Left ventricle myocardium inferior (tissue), 1 donor: ENCODE measurements at regions not wholly inside any gene's neighbourhood (a gene's known extent, or its start where the extent isn't known, plus 50 kb on each side); places are given as distances from the start of the nearest gene placed in this dataset.

Experiments used
- DNase-seq: peaks from one replicate; pipeline ENCODE4 v3.0.0-alpha.2; 2020
- H3K27ac ChIP-seq: fragments of 200-600 bp; replicated peaks from 2 replicates; pipeline ENCODE4 v1.8.0; 2021
- H3K27me3 ChIP-seq: fragments of 200-600 bp; 2 replicates; pipeline ENCODE4 v1.8.0; 2021; ENCODE audit warnings: low read depth
- H3K36me3 ChIP-seq: fragments of 200-600 bp; 2 replicates; pipeline ENCODE4 v1.8.0; 2021
- H3K4me1 ChIP-seq: fragments of 200-600 bp; 2 replicates; pipeline ENCODE4 v1.8.0; 2021
- H3K4me3 ChIP-seq: fragments of 200-600 bp; 2 replicates; pipeline ENCODE4 v1.8.0; 2021; ENCODE audit warnings: mild to moderate bottlenecking, moderate library complexity
- H3K9me3 ChIP-seq: fragments of 200-600 bp; replicated peaks from 2 replicates; pipeline ENCODE4 v1.8.0; 2021
- CTCF ChIP-seq: fragments of 200-600 bp; IDR thresholded peaks from 2 replicates; pipeline ENCODE4 v1.8.0; 2021; ENCODE audit warnings: antibody characterized with exemption, mild to moderate bottlenecking, borderline replicate concordance
- intact Hi-C: fragments of 100-400 bp; cut with micrococcal nuclease; formaldehyde crosslinking; loops from one replicate; pipeline ENCODE4 v1.11.0; 2022
- donor health status: DM: no; HTN: yes; CAD: no; lungs with severe emphysema.

GRCh38 chr15:87805117-87805820, 451.3 kb downstream of the NTRK3 start:
- no peak for DNase-seq
- no peaks in the 10 kb centered on the region for H3K4me1 ChIP-seq
- H3K27ac ChIP-seq: no peak overlapping the region
- H3K27me3 ChIP-seq: no peaks in the 10 kb centered on the region
- H3K36me3 ChIP-seq: no peaks in the 10 kb centered on the region
- TF ChIP-seq CTCF: no peak
- no peak overlapping the region for H3K4me3 ChIP-seq
- intact Hi-C loops: no loop called here
- H3K9me3 ChIP-seq: no peaks in the 10 kb centered on the region

GRCh38 chr15:87804451-87804850, 452.1 kb downstream of the NTRK3 start:
- no peaks in the 10 kb centered on the region for H3K9me3 ChIP-seq
- intact Hi-C loops: no loop called here
- no peaks in the 10 kb centered on the region for H3K4me1 ChIP-seq
- no peak overlapping the region for H3K4me3 ChIP-seq
- no peak for TF ChIP-seq CTCF
- H3K27ac ChIP-seq: no peak overlapping the region
- no peaks in the 10 kb centered on the region for H3K36me3 ChIP-seq
- H3K27me3 ChIP-seq: no peaks in the 10 kb centered on the region
- DNase-seq: no peak

- no peak for TF ChIP-seq CTCF
- H3K27me3 ChIP-seq: no peaks in the 10 kb centered on the region
- H3K36me3 ChIP-seq: no peaks in the 10 kb centered on the region
- no peaks in the 10 kb centered on the region for H3K9me3 ChIP-seq
- H3K4me3 ChIP-seq: no peak overlapping the region
- H3K4me1 ChIP-seq: no peaks in the 10 kb centered on the region
- intact Hi-C loops: no loop called here
- no peak overlapping the region for H3K27ac ChIP-seq
- no peak for DNase-seq
These were observed 456.7 kb downstream of the NTRK3 start for GRCh38 chr15:87799838-87800237.

GRCh38 chr15:87799428-87799827, 457.1 kb downstream of the NTRK3 start:
- intact Hi-C loops: no loop called here
- Histone ChIP-seq H3K4me1 (no peaks in the 10 kb centered on the region), H3K4me3 (no peak overlapping the region), H3K27me3 (no peaks in the 10 kb centered on the region), H3K36me3 (no peaks in the 10 kb centered on the region), H3K9me3 (no peaks in the 10 kb centered on the region), H3K27ac (no peak overlapping the region)
- no peak for TF ChIP-seq CTCF
- no peak for DNase-seq

GRCh38 chr15:87793725-87794124, 462.8 kb downstream of the NTRK3 start:
- Histone ChIP-seq H3K27ac (no peak overlapping the region), H3K36me3 (no peaks in the 10 kb centered on the region), H3K9me3 (no peaks in the 10 kb centered on the region), H3K4me3 (no peak overlapping the region), H3K27me3 (no peaks in the 10 kb centered on the region), H3K4me1 (no peaks in the 10 kb centered on the region)
- no peak for TF ChIP-seq CTCF
- intact Hi-C loops: no loop called here
- DNase-seq: no peak
